GM23248 (cell line): ENCODE measurements at regions not wholly inside any gene's neighbourhood (a gene's known extent, or its start where the extent isn't known, plus 50 kb on each side); places are given as distances from the start of the nearest gene placed in this dataset.

Experiments used
- DNase-seq: peaks from one replicate; pipeline ENCODE4 v3.0.0-alpha.2; 2015
- H2AFZ ChIP-seq: fragments of 200-600 bp; sonication (generic); 2 replicates; pipeline ENCODE4 v1.6.1; 2016; ENCODE audit warnings: antibody characterized with exemption
- H3F3A ChIP-seq: fragments of 200-600 bp; sonication (generic); 2 replicates; pipeline ENCODE4 v1.6.1; 2016; ENCODE audit warnings: mild to moderate bottlenecking, antibody characterized with exemption, mixed run types; ENCODE audit not compliant: insufficient read depth
- H3K27ac ChIP-seq: fragments of 200-600 bp; sonication (generic); 2 replicates; pipeline ENCODE4 v1.5.1; 2016; ENCODE audit warnings: mild to moderate bottlenecking
- H3K27me3 ChIP-seq: fragments of 200-600 bp; sonication (generic); replicated peaks from 2 replicates; pipeline ENCODE4 v1.6.1; 2016; ENCODE audit warnings: mild to moderate bottlenecking; ENCODE audit not compliant: insufficient read depth
- H3K36me3 ChIP-seq: fragments of 200-600 bp; sonication (generic); 2 replicates; pipeline ENCODE4 v1.6.1; 2016; ENCODE audit warnings: low read depth, mild to moderate bottlenecking
- H3K4me1 ChIP-seq: fragments of 200-600 bp; sonication (generic); 2 replicates; pipeline ENCODE4 v1.6.1; 2016; ENCODE audit warnings: mild to moderate bottlenecking; ENCODE audit not compliant: insufficient read depth
- H3K4me2 ChIP-seq: fragments of 200-600 bp; sonication (generic); one replicate; pipeline ENCODE4 v1.6.1; 2016; ENCODE audit warnings: mild to moderate bottlenecking; ENCODE audit not compliant: unreplicated experiment
- H3K4me3 ChIP-seq: fragments of 200-600 bp; sonication (generic); 2 replicates; pipeline ENCODE4 v1.5.1; 2016; ENCODE audit warnings: mild to moderate bottlenecking
- H3K79me2 ChIP-seq: fragments of 200-600 bp; sonication (generic); 2 replicates; pipeline ENCODE4 v1.6.1; 2016; ENCODE audit warnings: mild to moderate bottlenecking; ENCODE audit not compliant: insufficient read depth
- H3K9ac ChIP-seq: fragments of 200-600 bp; sonication (generic); 2 replicates; pipeline ENCODE4 v1.6.1; 2016; ENCODE audit warnings: mild to moderate bottlenecking
- H3K9me2 ChIP-seq: fragments of 200-600 bp; sonication (generic); 2 replicates; pipeline ENCODE4 v1.6.1; 2016; ENCODE audit warnings: mixed run types, mild to moderate bottlenecking, moderate library complexity; ENCODE audit not compliant: insufficient read depth
- H3K9me3 ChIP-seq: fragments of 200-600 bp; sonication (generic); one replicate; pipeline ENCODE4 v1.6.1; 2017; ENCODE audit warnings: low read depth
- H4K20me1 ChIP-seq: fragments of 200-600 bp; sonication (generic); 2 replicates; pipeline ENCODE4 v1.6.0; 2016; ENCODE audit not compliant: insufficient read depth
- EZH2 ChIP-seq: fragments of 200-600 bp; sonication (generic); IDR thresholded peaks from 2 replicates; pipeline ENCODE4 v1.6.1; 2018; ENCODE audit warnings: antibody characterized with exemption, mild to moderate bottlenecking; ENCODE audit not compliant: insufficient read depth, poor library complexity, severe bottlenecking
- EZH2phosphoT487 ChIP-seq: fragments of 200-600 bp; sonication (generic); IDR thresholded peaks from 2 replicates; pipeline ENCODE4 v1.6.1; 2018; ENCODE audit warnings: antibody characterized with exemption, moderate library complexity, mild to moderate bottlenecking, low read depth; ENCODE audit not compliant: insufficient read depth
- WGBS, 2 experiments: methylation state at CpG; one replicate each; pipeline ENCODE4 v1.1.6; 2015 to 2017; ENCODE audit warnings: low lambda C conversion rate in 2 of 2, low coverage in 1 of 2; ENCODE audit errors: missing lambda C conversion rate in 2 of 2; 5-methylcytosine and 5-hydroxymethylcytosine counted together
- in situ Hi-C: fragments of 300-500 bp; cut with MboI; formaldehyde crosslinking; loops from 2 replicates; pipeline ENCODE4 v1.15.0; 2020

GRCh38 chr15:35888815-35889214, 342.9 kb upstream of the DPH6 start:
- no peak overlapping the region for H3K9ac ChIP-seq
- H3F3A ChIP-seq, result no peaks in the 10 kb centered on the region
- no peaks in the 10 kb centered on the region for H3K9me3 ChIP-seq
- H3K9me2 ChIP-seq, result no peaks in the 10 kb centered on the region
- H3K36me3 ChIP-seq, result no peaks in the 10 kb centered on the region
- DNase-seq, result no peak
- H3K27me3 ChIP-seq, result no peaks in the 10 kb centered on the region
- no peaks in the 10 kb centered on the region for H3K79me2 ChIP-seq
- 0 out of 2 replicates have a peak, but pooled peaks cover 4% of the 10 kb centered on the region for H3K4me1 ChIP-seq
- no peak overlapping the region for H3K4me2 ChIP-seq
- in situ Hi-C loops, result no loop called here
- H4K20me1 ChIP-seq, result no peaks in the 10 kb centered on the region
- H3K27ac ChIP-seq, result no peak overlapping the region
- H2AFZ ChIP-seq, result no peak overlapping the region
- WGBS, 2 experiments, result 94 to 97% methylated on average over 1 of the region's 1 CpG
- no peak overlapping the region for H3K4me3 ChIP-seq
- TF ChIP-seq EZH2 (no peak), EZH2phosphoT487 (no peak)

DNA sequence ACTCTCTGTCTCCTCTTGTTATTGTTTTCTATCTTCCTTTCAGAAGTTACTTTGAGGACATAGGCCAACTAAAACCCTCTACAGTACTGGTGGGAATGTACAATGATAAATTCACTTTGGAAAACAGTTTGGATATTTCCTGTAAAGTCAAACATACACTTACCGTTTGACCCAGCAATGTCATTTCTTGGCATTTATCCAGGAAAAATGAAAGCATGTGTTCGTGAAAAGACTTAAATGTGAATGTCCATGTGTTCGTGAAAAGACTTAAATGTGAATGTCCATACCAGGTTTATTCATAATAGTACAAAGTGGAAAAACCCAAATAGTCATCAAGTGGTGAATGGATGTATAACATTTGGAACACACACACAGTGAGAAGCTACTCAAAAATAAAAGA, 361.5 kb upstream of the DPH6 start:
- WGBS, 2 experiments, result 29 to 34% methylated on average over 3 of the region's 3 CpGs
- no peaks in the 10 kb centered on the region for H3F3A ChIP-seq
- no peaks in the 10 kb centered on the region for H3K36me3 ChIP-seq
- H4K20me1 ChIP-seq, result no peaks in the 10 kb centered on the region
- peak; percentile 3 for DNase-seq
- no peaks in the 10 kb centered on the region for H3K9me3 ChIP-seq
- no peaks in the 10 kb centered on the region for H3K4me1 ChIP-seq
- no peak overlapping the region for H3K4me3 ChIP-seq
- no peaks in the 10 kb centered on the region for H3K9me2 ChIP-seq
- H2AFZ ChIP-seq, result no peak overlapping the region
- in situ Hi-C loops, result no loop called here
- no peaks in the 10 kb centered on the region for H3K79me2 ChIP-seq
- no peak overlapping the region for H3K27ac ChIP-seq
- H3K9ac ChIP-seq, result no peak overlapping the region
- no peaks in the 10 kb centered on the region for H3K27me3 ChIP-seq
- H3K4me2 ChIP-seq, result no peak overlapping the region
- TF ChIP-seq EZH2, result no peak
- no peak for TF ChIP-seq EZH2phosphoT487

DNA sequence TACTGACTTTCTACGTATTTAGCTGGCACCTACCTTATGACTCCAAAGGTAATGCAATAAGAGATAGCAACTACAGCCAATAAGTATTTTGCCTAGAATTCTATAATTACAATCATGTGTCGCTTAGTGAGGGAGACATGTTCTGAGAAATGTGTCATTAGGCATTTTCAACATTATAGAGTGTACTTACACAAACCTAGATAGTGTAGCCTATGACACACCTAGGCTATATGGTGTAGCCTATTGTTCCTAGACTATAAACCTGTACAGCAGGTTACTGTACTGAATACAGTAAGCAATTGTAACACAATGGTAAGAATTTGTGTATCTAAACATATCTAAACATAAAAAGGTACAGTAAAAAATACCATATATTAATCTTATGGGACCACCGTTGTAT, 363.4 kb upstream of the DPH6 start:
- Histone ChIP-seq H3K9ac (no peak overlapping the region), H4K20me1 (no peaks in the 10 kb centered on the region), H3K27ac (no peak overlapping the region), H3K79me2 (no peaks in the 10 kb centered on the region), H3K9me2 (no peaks in the 10 kb centered on the region), H3K27me3 (no peaks in the 10 kb centered on the region), H3K9me3 (no peaks in the 10 kb centered on the region), H2AFZ (no peak overlapping the region), H3K4me1 (no peaks in the 10 kb centered on the region), H3K4me3 (no peak overlapping the region), H3K4me2 (no peak overlapping the region), H3K36me3 (no peaks in the 10 kb centered on the region), H3F3A (no peaks in the 10 kb centered on the region)
- TF ChIP-seq EZH2phosphoT487 (no peak), EZH2 (no peak)
- WGBS, 2 experiments, result 74 to 75% methylated on average over 3 of the region's 3 CpGs
- in situ Hi-C loops, result no loop called here
- no peak for DNase-seq

GRCh38 chr15:35910227-35910626, 364.3 kb upstream of the DPH6 start:
- no peak for DNase-seq
- TF ChIP-seq EZH2 (no peak), EZH2phosphoT487 (no peak)
- in situ Hi-C loops, result no loop called here
- no peaks in the 10 kb centered on the region for H3K27me3 ChIP-seq
- H3K9ac ChIP-seq, result no peak overlapping the region
- H3K79me2 ChIP-seq, result no peaks in the 10 kb centered on the region
- H3K36me3 ChIP-seq, result no peaks in the 10 kb centered on the region
- WGBS, 2 experiments, result 88 to 91% methylated on average over 2 of the region's 2 CpGs
- no peaks in the 10 kb centered on the region for H3F3A ChIP-seq
- H3K9me3 ChIP-seq, result no peaks in the 10 kb centered on the region
- no peak overlapping the region for H3K27ac ChIP-seq
- H4K20me1 ChIP-seq, result no peaks in the 10 kb centered on the region
- H3K9me2 ChIP-seq, result no peaks in the 10 kb centered on the region
- H3K4me1 ChIP-seq, result no peaks in the 10 kb centered on the region
- no peak overlapping the region for H3K4me3 ChIP-seq
- no peak overlapping the region for H3K4me2 ChIP-seq
- H2AFZ ChIP-seq, result no peak overlapping the region

DNA sequence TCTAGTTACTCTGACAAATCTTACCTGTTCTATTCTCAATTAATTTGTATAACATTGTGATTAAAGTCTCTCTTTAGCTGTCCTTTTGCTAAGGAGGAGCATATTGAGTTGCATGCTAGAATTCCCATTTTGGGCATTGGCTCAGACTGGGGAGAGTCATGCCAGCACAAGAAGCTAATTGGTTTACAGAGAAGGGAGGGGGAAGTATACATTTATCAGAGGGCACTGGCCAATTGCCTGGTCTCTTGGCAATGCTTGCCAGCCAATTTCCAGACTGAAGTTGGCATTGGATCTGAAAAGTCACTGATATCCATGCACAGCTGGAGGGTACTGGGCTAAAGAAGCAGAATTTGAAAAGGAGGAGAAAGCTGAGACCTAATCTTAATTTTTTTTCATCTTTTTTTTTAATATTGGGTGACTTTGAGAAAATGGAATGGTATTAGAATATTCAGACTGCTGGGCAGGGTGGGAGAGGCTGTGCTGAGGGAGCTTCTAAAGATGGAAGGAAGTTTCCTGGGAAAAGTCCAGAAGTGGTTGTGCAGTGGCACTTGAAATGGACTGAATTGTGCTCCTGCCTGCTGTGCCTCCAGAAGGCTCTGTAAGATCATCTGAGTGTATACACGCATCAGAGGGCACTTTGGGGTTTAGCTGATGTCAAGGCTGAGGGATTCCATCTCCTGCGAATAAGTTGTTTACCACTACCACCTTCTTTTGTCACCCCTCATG, 365.2 kb upstream of the DPH6 start:
- H3K4me3 ChIP-seq, result no peak overlapping the region
- no peak overlapping the region for H3K9ac ChIP-seq
- in situ Hi-C loops, result no loop called here
- no peaks in the 10 kb centered on the region for H3K79me2 ChIP-seq
- TF ChIP-seq EZH2, result no peak
- TF ChIP-seq EZH2phosphoT487, result no peak
- no peaks in the 10 kb centered on the region for H3K9me3 ChIP-seq
- H3F3A ChIP-seq, result no peaks in the 10 kb centered on the region
- no peaks in the 10 kb centered on the region for H3K9me2 ChIP-seq
- no peak overlapping the region for H2AFZ ChIP-seq
- DNase-seq, result no peak
- no peak overlapping the region for H3K4me2 ChIP-seq
- no peak overlapping the region for H3K27ac ChIP-seq
- 77 to 83% methylated on average over 2 of the region's 2 CpGs for WGBS, 2 experiments
- no peaks in the 10 kb centered on the region for H3K36me3 ChIP-seq
- no peaks in the 10 kb centered on the region for H3K4me1 ChIP-seq
- no peaks in the 10 kb centered on the region for H3K27me3 ChIP-seq
- H4K20me1 ChIP-seq, result no peaks in the 10 kb centered on the region
